T47D (cell line): ENCODE measurements at regions not wholly inside any gene's neighbourhood (a gene's known extent, or its start where the extent isn't known, plus 50 kb on each side); places are given as distances from the start of the nearest gene placed in this dataset.
"Not testable (repeated sequence)": the region's sequence is repeated elsewhere in the genome, so short reads cannot be mapped to it uniquely, and the experiment has no call there.

Experiments
- DNase-seq, 2 experiments: peaks; one replicate each; pipeline versions ENCODE4 v3.0.0 to v3.0.0-alpha.2; 2011 to 2012; ENCODE audit warnings: low read depth in 1 of 2, low spot score in 1 of 2
- JUND ChIP-seq: IDR thresholded peaks from 2 replicates; pipeline ENCODE4 v1.6.1; 2012; ENCODE audit warnings: low read depth
- in situ Hi-C: cut with HindIII; loops from 2 replicates; pipeline ENCODE4 v1.10.0; 2016; ENCODE audit warnings: low sequenced_read_pairs, low pct_unique_long_range_greater_than_20kb

DNA sequence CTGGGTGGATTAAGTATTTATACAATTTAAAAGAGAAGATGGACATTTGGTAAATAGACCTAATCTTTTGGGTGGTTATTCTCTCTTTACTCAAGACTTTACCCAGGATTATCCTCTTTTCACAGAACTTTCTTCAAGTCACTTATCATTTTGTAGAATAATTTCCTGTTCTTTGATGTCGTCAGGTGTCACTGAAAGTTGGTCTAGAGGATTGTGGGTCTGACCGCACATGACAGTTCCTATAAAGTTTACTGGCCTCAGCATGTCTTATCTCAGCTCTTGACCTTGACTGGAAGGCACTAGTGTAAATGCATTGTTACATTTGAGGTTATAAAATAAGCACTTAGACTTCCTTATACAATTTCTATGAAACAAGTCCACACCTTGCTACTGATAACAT lies 139.9 kb upstream of the SLC4A4 start:
- no peak for DNase-seq
- in situ Hi-C loops = no loop called here
- TF ChIP-seq JUND = no peak

- no peak for DNase-seq
- in situ Hi-C loops = no loop called here
- no peak for TF ChIP-seq JUND
Observed at GRCh38 chr4:71201057-71201456, 137.8 kb upstream of the SLC4A4 start.

DNA sequence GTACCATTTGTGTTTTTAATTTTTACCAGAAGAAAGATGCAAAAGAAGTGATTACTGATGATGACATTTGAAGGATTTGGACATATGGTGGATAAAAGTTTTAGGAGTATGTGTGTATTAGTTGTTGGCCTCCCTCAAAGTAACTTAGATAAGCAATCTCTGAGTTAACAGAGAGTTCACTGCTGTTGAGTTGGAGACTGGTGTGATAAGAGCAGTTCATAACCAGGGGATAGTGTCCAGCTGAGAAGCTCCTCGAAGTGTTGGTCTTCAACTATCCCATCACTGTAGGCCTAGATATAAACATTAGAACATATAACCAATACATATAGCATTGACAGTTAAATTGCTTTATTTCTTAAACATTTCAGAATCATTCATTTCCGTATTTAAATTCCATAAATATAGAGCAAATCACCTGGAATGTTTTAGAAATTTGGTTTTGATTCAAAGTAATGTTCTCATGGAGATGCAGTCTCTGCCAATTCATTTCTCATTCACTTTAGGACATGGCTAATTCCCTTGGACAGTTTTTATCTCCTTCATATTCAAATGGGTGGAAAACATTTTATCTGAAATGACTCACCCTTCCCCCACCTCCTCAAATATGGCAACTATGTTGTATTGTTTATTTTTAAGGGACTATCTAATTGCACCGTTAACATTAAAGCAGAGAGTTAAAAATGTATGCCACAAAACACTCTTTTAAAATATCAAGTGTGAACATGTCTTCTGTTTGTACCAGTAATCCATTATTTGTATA lies 136.8 kb upstream of the SLC4A4 start:
- TF ChIP-seq JUND = no peak
- in situ Hi-C loops = no loop called here

DNA sequence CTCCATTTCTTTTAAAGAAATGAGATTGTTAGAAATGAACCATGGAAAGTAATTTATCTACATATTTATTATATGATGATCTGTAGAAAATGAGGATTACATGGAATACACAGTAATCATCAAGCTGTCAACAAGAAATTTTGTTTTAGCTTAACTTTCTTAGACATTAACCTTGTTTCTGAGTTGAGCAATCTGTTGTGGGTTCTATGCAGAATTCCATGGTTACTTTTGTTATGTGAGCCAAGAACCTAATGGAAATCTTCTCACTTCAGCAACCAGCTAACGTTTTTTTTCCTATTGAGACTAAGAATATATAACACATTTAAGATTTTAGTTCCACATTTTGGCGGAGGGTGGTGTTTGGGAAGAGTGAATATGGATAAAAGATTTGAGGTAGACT lies 136.1 kb upstream of the SLC4A4 start:
- no peak for TF ChIP-seq JUND
- in situ Hi-C loops = no loop called here
- no peak for DNase-seq

More for the DNA sequence above, 136.8 kb upstream of the SLC4A4 start:
- no peak for DNase-seq

- DNase-seq = no peak
- TF ChIP-seq JUND = no peak
- in situ Hi-C loops = no loop called here
Observed at GRCh38 chr4:71204056-71204455, 134.8 kb upstream of the SLC4A4 start.

DNA sequence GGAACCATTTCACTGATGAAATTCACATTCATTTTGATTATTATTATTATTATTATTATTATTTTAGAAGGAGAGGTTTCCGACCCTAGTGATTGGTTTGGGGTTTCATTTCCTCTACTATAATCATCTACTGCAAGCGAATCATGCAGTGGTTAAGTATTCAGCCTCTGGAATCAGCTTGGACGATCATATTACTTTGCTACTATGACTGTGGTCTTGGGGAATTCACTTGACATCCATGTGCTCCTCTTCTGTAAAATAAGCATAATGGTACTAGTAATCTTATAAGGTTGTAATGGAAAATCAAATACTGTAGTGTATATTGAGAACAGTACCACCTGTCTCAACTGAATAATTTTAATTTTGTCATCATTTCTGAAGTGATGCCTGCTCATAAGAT lies 132.1 kb upstream of the SLC4A4 start:
- in situ Hi-C loops = no loop called here
- TF ChIP-seq JUND = no peak
- DNase-seq = no peak

DNA sequence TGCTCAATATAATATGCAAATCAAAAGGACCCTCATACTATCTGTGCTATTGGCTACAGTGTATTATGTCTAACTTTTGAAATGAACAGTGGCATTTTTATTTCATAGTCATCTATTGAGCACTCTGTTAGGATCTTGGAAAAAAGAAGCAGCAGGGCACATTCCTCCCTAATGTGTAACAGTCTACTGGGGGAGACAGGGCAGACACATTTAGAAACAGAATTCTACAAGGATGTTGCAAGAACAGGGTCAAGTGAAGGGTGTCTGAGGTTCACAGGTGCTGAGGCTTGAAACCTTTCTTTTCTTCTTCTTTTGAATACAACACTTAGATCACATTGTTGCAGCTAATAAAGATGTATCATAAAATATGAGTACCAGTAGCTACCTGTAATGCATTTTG lies 129.7 kb upstream of the SLC4A4 start:
- no peak for DNase-seq
- no peak for TF ChIP-seq JUND
- in situ Hi-C loops = no loop called here

GRCh38 chr4:71210823-71211222 lies 128.0 kb upstream of the SLC4A4 start:
- no peak for TF ChIP-seq JUND
- in situ Hi-C loops = no loop called here

GRCh38 chr4:71211748-71212147 lies 127.1 kb upstream of the SLC4A4 start:
- DNase-seq = no peak
- TF ChIP-seq JUND = no peak
- in situ Hi-C loops = no loop called here

More at GRCh38 chr4:71210823-71211222, 128.0 kb upstream of the SLC4A4 start:
- no peak for DNase-seq

GRCh38 chr4:71212216-71212615 lies 126.6 kb upstream of the SLC4A4 start:
- no peak for TF ChIP-seq JUND
- in situ Hi-C loops = no loop called here
- no peak for DNase-seq

- no peak for TF ChIP-seq JUND
- in situ Hi-C loops = no loop called here
- no peak for DNase-seq
Observed at GRCh38 chr4:71214578-71214977, 124.2 kb upstream of the SLC4A4 start.

DNA sequence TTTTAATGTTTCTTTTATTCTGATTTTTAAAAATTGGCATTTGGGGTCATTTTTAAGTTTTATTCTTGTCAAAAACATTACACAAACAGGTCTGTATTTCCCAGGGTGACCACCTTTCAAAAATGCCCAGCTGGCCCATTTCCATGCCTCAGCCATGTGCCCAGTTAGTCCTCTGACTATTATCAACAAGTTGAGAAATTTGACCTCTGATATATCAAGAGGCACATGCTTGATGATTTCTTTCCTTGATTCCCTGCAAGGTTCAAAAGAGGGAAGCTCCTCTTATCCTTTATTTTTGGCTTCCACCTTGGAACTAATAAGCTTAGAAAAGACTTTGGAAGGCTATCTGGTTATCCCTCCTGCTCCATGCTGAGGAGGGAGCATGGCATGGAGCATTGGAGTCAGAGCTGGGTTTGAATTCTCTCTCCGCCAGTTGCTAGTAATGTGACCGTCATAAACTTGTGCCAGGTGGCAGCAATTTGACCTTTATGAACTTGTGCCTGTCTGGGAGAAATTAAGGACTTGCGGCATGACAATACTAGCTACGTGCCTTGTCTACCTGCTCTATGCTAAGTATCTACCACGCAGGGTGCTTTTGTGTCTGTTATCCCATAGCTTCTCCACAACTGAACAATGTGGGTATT lies 122.4 kb upstream of the SLC4A4 start:
- DNase-seq = no peak
- in situ Hi-C loops = no loop called here
- no peak for TF ChIP-seq JUND

DNA sequence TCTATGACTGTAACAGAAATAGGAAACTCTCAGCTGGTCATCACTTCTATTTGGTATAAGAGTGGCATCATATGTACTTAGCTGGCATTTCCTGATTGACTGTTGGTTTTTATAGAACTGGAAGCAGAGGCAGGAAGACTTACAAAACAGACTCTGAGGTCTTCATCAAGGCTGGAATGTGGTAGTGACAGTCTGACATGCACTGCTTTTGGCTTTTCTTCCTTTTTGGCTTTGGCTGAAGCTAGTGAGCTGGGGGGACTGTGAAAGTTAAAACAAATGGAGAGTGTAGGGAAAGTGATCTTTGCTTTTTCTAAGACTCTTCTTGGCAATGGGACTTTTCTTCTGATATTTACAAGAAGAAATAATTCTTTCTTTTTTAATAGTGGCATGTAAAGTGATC lies 121.1 kb upstream of the SLC4A4 start:
- in situ Hi-C loops = no loop called here
- no peak for TF ChIP-seq JUND

GRCh38 chr4:71220848-71221247 lies 118.0 kb upstream of the SLC4A4 start:
- DNase-seq, in situ Hi-C loops: not testable (repeated sequence)

More for the DNA sequence above, 121.1 kb upstream of the SLC4A4 start:
- peak in 1 of 2 experiments; percentile 5 for DNase-seq
